ENCODE measurements at regions not wholly inside any gene's neighbourhood (a gene's known extent, or its start where the extent isn't known, plus 50 kb on each side); places are given as distances from the start of the nearest gene placed in this dataset.

- TF ChIP-seq, protein P1, sequence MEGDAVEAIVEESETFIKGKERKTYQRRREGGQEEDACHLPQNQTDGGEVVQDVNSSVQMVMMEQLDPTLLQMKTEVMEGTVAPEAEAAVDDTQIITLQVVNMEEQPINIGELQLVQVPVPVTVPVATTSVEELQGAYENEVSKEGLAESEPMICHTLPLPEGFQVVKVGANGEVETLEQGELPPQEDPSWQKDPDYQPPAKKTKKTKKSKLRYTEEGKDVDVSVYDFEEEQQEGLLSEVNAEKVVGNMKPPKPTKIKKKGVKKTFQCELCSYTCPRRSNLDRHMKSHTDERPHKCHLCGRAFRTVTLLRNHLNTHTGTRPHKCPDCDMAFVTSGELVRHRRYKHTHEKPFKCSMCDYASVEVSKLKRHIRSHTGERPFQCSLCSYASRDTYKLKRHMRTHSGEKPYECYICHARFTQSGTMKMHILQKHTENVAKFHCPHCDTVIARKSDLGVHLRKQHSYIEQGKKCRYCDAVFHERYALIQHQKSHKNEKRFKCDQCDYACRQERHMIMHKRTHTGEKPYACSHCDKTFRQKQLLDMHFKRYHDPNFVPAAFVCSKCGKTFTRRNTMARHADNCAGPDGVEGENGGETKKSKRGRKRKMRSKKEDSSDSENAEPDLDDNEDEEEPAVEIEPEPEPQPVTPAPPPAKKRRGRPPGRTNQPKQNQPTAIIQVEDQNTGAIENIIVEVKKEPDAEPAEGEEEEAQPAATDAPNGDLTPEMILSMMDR (IDR thresholded peaks at IDR 0.05; ENCODE audit: low read length): no peak
- TF ChIP-seq EZH2 (optimal IDR thresholded peaks at IDR 0.05; ENCODE audit: low read depth, low read length): no peak
Measured at GRCh38 chr7:82615527-82615926, 171.9 kb upstream of the CACNA2D1 start.

Measured in MM.1S (cell line).